PC-9 (cell line): ENCODE measurements at regions not wholly inside any gene's neighbourhood (a gene's known extent, or its start where the extent isn't known, plus 50 kb on each side); places are given as distances from the start of the nearest gene placed in this dataset.

Experiments
- BruUV-seq: library from RNA; stranded (reverse); fragments of 400-500 nt; replicated peaks from 2 replicates; lab custom pipeline; 2021; lab: Mats Ljungman, UMichigan
- CTCF ChIA-PET: fragments of 300-600 bp; sonication (Branson Sonifier 250); formaldehyde crosslinking; loops from one replicate; lab custom pipeline; 2022; ENCODE audit warnings: antibody characterized with exemption; lab: Charles Lee
- POLR2A ChIA-PET: fragments of 300-600 bp; sonication (Branson Sonifier 250); formaldehyde crosslinking; loops from one replicate; lab custom pipeline; 2022; ENCODE audit warnings: antibody characterized with exemption; ENCODE audit not compliant: unreplicated experiment; lab: Charles Lee
- DNase-seq, 2 experiments: peaks; one replicate each; pipeline versions ENCODE4 v3.0.0 to v3.0.0-alpha.2; 2015 to 2022; ENCODE audit warnings: mixed read lengths in 1 of 2
- H2AFZ ChIP-seq: fragments of 200-600 bp; sonication (generic); 2 replicates; pipeline ENCODE4 v1.8.1; 2017; ENCODE audit warnings: antibody characterized with exemption
- H3F3A ChIP-seq: fragments of 200-600 bp; sonication (generic); 2 replicates; pipeline ENCODE4 v1.8.1; 2017; ENCODE audit warnings: antibody characterized with exemption, mild to moderate bottlenecking, low read depth; ENCODE audit not compliant: insufficient read depth
- H3K27ac ChIP-seq: fragments of 200-600 bp; sonication (generic); 2 replicates; pipeline ENCODE4 v1.6.1; 2016; ENCODE audit warnings: mixed run types
- H3K27me3 ChIP-seq: fragments of 200-600 bp; sonication (generic); 2 replicates; pipeline ENCODE4 v1.6.1; 2016; ENCODE audit warnings: low read depth, mixed run types; ENCODE audit not compliant: insufficient read depth
- H3K36me3 ChIP-seq: fragments of 200-600 bp; sonication (generic); 2 replicates; pipeline ENCODE4 v1.6.1; 2016; ENCODE audit warnings: low read depth, mixed run types
- H3K4me1 ChIP-seq: fragments of 200-600 bp; sonication (generic); replicated peaks from 2 replicates; pipeline ENCODE4 v1.6.1; 2016; ENCODE audit warnings: mixed run types; ENCODE audit not compliant: insufficient read depth
- H3K4me2 ChIP-seq: fragments of 200-600 bp; sonication (generic); 2 replicates; pipeline ENCODE4 v1.6.1; 2017; ENCODE audit warnings: mixed run types
- H3K4me3 ChIP-seq: fragments of 200-600 bp; sonication (generic); 2 replicates; pipeline ENCODE4 v1.6.1; 2016; ENCODE audit warnings: mixed run types
- H3K79me2 ChIP-seq: fragments of 200-600 bp; sonication (generic); 2 replicates; pipeline ENCODE4 v1.6.1; 2017; ENCODE audit warnings: low read depth, mixed run types
- H3K9me2 ChIP-seq: fragments of 200-600 bp; sonication (generic); 2 replicates; pipeline ENCODE4 v1.8.1; 2017; ENCODE audit warnings: mild to moderate bottlenecking; ENCODE audit not compliant: insufficient read depth
- H3K9me3 ChIP-seq: fragments of 200-600 bp; sonication (generic); 2 replicates; pipeline ENCODE4 v1.8.1; 2016; ENCODE audit warnings: low read depth; ENCODE audit not compliant: insufficient read depth
- H4K20me1 ChIP-seq: fragments of 200-600 bp; sonication (generic); 2 replicates; pipeline ENCODE4 v1.8.1; 2017; ENCODE audit not compliant: insufficient read depth
- EZH2 ChIP-seq: fragments of 200-600 bp; sonication (generic); IDR thresholded peaks from 2 replicates; pipeline ENCODE4 v1.8.0; 2017; ENCODE audit warnings: antibody characterized with exemption, low read depth
- intact Hi-C: fragments of 100-400 bp; cut with micrococcal nuclease; formaldehyde crosslinking; loops from one replicate; pipeline ENCODE4 v1.10.0; 2022; ENCODE audit not compliant: unreplicated experiment
- TF ChIP-seq, protein P1 (sequence below): fragments of 200-600 bp; sonication (generic); conservative IDR thresholded peaks from 2 replicates; pipeline ENCODE4 v1.6.1; 2017; ENCODE audit warnings: mixed run types, antibody characterized with exemption, mild to moderate bottlenecking, moderate library complexity

DNA sequence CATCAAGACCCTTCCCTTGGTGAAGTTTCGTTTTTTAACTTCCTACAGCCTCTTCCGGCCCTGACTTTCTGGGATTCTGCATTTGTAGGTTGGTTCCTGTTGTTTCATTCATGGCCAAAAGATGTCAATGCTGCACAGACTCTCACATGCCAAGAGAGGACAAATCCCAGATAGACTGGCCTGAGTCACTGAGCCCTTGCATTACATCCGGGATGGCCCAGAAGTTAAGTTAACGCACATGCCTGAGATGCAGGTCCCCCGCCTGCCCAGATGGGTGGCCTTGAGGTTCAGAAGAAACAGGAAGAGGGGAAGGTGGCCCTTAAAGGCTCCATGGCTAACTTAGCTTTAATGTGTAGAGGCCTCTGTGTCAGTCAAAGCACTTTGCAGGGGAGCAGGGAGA is 51.6 kb upstream of the SRGAP3 start:
- no peaks in the 10 kb centered on the region for H3K36me3 ChIP-seq
- no peaks in the 10 kb centered on the region for H3F3A ChIP-seq
- 0 out of 2 replicates have a peak, but pooled peaks cover 4% of the 10 kb centered on the region for H3K4me1 ChIP-seq
- H4K20me1 ChIP-seq = no peaks in the 10 kb centered on the region
- H2AFZ ChIP-seq = no peak overlapping the region
- CTCF ChIA-PET = no interaction called here
- BruUV-seq = no TSS peak
- no peak for DNase-seq
- H3K79me2 ChIP-seq = no peaks in the 10 kb centered on the region
- H3K9me2 ChIP-seq = no peaks in the 10 kb centered on the region
- H3K4me3 ChIP-seq = no peak overlapping the region
- POLR2A ChIA-PET = no interaction called here
- intact Hi-C loops = loop anchor here (5.0 kb wide), 2 partner anchors 51 to 529 kb away; no protein-coding TSS in a partner anchor
- no peak overlapping the region for H3K4me2 ChIP-seq
- no peaks in the 10 kb centered on the region for H3K27me3 ChIP-seq
- no peak overlapping the region for H3K27ac ChIP-seq
- H3K9me3 ChIP-seq = no peaks in the 10 kb centered on the region
- TF ChIP-seq EZH2 = no peak
- TF ChIP-seq, protein P1, sequence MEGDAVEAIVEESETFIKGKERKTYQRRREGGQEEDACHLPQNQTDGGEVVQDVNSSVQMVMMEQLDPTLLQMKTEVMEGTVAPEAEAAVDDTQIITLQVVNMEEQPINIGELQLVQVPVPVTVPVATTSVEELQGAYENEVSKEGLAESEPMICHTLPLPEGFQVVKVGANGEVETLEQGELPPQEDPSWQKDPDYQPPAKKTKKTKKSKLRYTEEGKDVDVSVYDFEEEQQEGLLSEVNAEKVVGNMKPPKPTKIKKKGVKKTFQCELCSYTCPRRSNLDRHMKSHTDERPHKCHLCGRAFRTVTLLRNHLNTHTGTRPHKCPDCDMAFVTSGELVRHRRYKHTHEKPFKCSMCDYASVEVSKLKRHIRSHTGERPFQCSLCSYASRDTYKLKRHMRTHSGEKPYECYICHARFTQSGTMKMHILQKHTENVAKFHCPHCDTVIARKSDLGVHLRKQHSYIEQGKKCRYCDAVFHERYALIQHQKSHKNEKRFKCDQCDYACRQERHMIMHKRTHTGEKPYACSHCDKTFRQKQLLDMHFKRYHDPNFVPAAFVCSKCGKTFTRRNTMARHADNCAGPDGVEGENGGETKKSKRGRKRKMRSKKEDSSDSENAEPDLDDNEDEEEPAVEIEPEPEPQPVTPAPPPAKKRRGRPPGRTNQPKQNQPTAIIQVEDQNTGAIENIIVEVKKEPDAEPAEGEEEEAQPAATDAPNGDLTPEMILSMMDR = no peak

DNA sequence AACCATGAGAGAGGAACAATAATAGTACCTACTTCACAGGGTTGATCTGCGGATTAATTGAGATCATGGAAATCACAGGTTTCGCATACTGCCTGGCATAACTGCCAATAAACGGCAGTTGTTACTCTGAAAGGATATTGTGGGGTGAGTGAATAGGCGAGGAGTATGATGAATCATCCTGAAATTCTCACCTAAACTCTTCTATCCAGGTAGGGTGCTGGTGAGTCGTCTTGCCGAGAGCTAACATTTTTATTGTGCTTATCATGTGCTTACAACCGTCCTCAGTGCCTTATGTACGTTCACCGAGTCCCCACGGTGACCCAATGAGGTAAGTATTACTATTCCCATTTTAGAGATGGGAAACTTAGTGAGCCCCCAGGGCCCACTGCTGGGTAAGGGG is 52.4 kb upstream of the SRGAP3 start:
- Histone ChIP-seq H3K4me1 (0 out of 2 replicates have a peak, but pooled peaks cover 4% of the 10 kb centered on the region), H3K36me3 (no peaks in the 10 kb centered on the region), H3K4me3 (no peak overlapping the region), H3K9me3 (no peaks in the 10 kb centered on the region), H3K79me2 (no peaks in the 10 kb centered on the region), H3K27ac (no peak overlapping the region), H3F3A (no peaks in the 10 kb centered on the region), H3K4me2 (peak overlapping the region; percentile 39; the same call in 1 of the 2 replicates), H2AFZ (no peak overlapping the region), H4K20me1 (no peaks in the 10 kb centered on the region), H3K9me2 (no peaks in the 10 kb centered on the region), H3K27me3 (no peaks in the 10 kb centered on the region)
- ChIA-PET POLR2A (interaction anchor here (0.5 to 0.6 kb wide), 2 partner anchors 1019 to 1176 kb away, joined by 3 read pairs; partner anchors contain the start of gene SEC13), CTCF (interaction anchor here (0.6 to 2.0 kb wide), 13 partner anchors 22 to 638 kb away, joined by 3 to 12 read pairs (median 3); partner anchors contain the start of gene SRGAP3)
- intact Hi-C loops = loop anchor here (1.0 to 5.0 kb wide), 8 partner anchors 48 to 638 kb away; no protein-coding TSS in a partner anchor
- peak in 1 of 2 experiments; percentile 39 for DNase-seq
- no TSS peak for BruUV-seq
- no peak for TF ChIP-seq EZH2
- TF ChIP-seq, protein P1 = no peak

DNA sequence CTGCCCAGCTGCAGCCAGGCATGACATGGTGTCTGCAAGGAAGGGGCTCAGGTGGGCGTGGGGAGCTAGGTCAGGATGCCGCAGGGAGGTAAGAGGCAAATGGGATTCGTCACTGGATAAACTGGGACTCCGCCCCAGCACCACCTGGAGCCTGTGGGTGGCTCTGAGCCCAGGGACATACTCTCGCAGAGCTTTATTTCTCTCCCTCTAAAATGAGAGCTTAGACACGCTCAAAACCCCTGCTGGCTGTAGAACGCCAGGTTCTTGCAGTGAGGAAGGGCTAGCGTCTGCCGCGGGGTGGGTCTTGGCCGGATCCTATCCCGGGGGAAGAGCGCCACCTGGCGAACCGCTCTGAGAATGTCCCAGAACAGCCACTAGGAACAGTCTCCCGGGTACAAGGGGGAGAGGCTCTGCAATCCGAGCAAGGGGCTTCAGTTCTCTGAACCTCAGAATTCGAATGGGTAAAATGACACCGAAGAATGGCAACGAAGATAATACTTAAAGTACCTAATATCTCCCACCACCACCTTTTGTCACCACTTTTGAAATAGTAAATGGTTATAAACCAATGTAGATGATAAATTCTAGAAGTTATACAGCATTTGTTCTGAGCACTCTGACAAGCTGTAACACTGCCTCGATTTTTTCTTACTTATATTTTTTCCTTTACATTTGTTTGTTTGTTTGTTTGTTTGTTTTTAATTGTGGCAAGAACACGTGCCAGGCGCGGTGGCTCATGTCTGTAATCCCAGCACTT is 53.2 kb upstream of the SRGAP3 start:
- Histone ChIP-seq H3K27me3 (no peaks in the 10 kb centered on the region), H3K36me3 (no peaks in the 10 kb centered on the region), H3K4me3 (no peak overlapping the region), H3K9me3 (no peaks in the 10 kb centered on the region), H3K9me2 (no peaks in the 10 kb centered on the region), H3K4me1 (0 out of 2 replicates have a peak, but pooled peaks cover 4% of the 10 kb centered on the region), H3F3A (no peaks in the 10 kb centered on the region), H3K27ac (no peak overlapping the region), H2AFZ (no peak overlapping the region), H4K20me1 (no peaks in the 10 kb centered on the region), H3K4me2 (peak overlapping the region; percentile 39), H3K79me2 (no peaks in the 10 kb centered on the region)
- no TSS peak for BruUV-seq
- ChIA-PET POLR2A (interaction anchor here (0.5 to 0.6 kb wide), 3 partner anchors 60 to 1177 kb away, joined by 3 read pairs; partner anchors contain the start of genes SEC13 and THUMPD3), CTCF (interaction anchor here (0.6 to 2.0 kb wide), 13 partner anchors 23 to 639 kb away, joined by 3 to 12 read pairs (median 3); partner anchors contain the start of gene SRGAP3)
- peak; percentile 61 to 83 for DNase-seq
- no peak for TF ChIP-seq EZH2
- TF ChIP-seq, protein P1 = peak; percentile 94
- intact Hi-C loops = loop anchor here (1.0 to 5.0 kb wide), 8 partner anchors 49 to 639 kb away; no protein-coding TSS in a partner anchor
